Activated naive CD4-positive, alpha-beta T cell treated with anti-CD3 and anti-CD28 coated beads, Interleukin-2, amount 10 ng/mL, durations not matched to agents 7 days and 5 days (primary cell): ENCODE measurements at regions not wholly inside any gene's neighbourhood (a gene's known extent, or its start where the extent isn't known, plus 50 kb on each side); places are given as distances from the start of the nearest gene placed in this dataset.

ENCODE experiments used
- CTCF ChIA-PET: fragments of 350-600 bp; sonication (Branson Sonifier 250); formaldehyde crosslinking; loops from one replicate; lab custom pipeline; 2021; ENCODE audit warnings: antibody characterized with exemption; lab: Charles Lee
- DNase-seq: peaks from one replicate; pipeline ENCODE4 v3.0.0-alpha.2; 2020
- H3K27ac Mint-ChIP-seq: one replicate; pipeline ENCODE4 v1.8.0; 2021; ENCODE audit warnings: mild to moderate bottlenecking, moderate library complexity, mixed read lengths
- H3K27me3 Mint-ChIP-seq: one replicate; pipeline ENCODE4 v1.8.0; 2021; ENCODE audit warnings: mild to moderate bottlenecking, mixed read lengths
- H3K36me3 Mint-ChIP-seq: one replicate; pipeline ENCODE4 v1.8.0; 2021; ENCODE audit warnings: mixed read lengths
- H3K4me1 Mint-ChIP-seq: one replicate; pipeline ENCODE4 v1.8.0; 2021; ENCODE audit warnings: mixed read lengths
- H3K4me3 Mint-ChIP-seq: one replicate; pipeline ENCODE4 v1.8.0; 2021; ENCODE audit warnings: mild to moderate bottlenecking, moderate library complexity, mixed read lengths
- H3K9me3 Mint-ChIP-seq: one replicate; pipeline ENCODE4 v1.8.0; 2021; ENCODE audit warnings: mixed read lengths

DNA sequence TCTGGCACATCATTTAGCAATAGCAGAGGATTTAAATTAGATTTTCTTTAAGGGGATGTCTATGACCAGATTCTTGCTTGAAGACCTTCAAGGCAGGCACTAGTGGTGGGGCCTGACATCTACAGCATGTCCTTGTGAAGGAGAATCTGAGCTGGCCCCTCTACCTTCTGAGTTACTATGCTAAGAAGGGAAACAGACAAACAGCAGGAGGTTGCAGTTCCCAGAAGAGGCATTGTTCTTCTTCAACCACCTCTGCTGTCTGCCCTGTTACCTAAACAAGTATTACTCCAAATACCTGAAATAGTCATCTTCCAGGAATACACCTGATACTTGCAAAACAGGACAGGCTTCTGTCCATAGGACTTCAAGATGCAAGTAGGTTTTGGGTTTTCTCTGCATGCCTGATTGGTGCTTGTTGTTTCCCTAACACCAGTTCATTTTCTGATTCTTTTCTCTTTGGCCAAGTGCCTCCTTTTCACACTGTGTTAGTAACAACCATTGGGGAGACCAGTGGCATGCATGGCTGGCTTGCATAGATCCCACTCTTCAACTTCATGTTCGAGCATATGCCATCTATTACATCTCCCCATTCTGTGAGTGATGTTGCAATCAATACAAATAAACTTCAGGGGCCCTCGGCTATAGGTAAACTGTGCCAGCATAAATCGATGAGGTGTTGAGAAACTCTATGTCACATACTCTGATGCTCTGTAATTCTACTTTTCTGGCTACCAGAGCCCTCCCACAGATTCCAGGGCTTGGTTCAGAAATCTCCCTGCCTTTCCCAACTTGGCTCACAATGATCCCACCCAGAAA lies 93.0 kb upstream of the DUSP10 start:
- peaks cover 7% of the 10 kb centered on the region for H3K27me3 Mint-ChIP-seq
- CTCF ChIA-PET = interaction anchor here (1.2 kb wide), 1 partner anchor 68 kb away, joined by 3 read pairs; no protein-coding TSS in a partner anchor
- no peaks in the 10 kb centered on the region for H3K36me3 Mint-ChIP-seq
- peaks cover 64% of the 10 kb centered on the region for H3K4me1 Mint-ChIP-seq
- H3K9me3 Mint-ChIP-seq = peaks cover 2% of the 10 kb centered on the region
- H3K27ac Mint-ChIP-seq = no peak overlapping the region
- no peak for DNase-seq
- no peak overlapping the region for H3K4me3 Mint-ChIP-seq

DNA sequence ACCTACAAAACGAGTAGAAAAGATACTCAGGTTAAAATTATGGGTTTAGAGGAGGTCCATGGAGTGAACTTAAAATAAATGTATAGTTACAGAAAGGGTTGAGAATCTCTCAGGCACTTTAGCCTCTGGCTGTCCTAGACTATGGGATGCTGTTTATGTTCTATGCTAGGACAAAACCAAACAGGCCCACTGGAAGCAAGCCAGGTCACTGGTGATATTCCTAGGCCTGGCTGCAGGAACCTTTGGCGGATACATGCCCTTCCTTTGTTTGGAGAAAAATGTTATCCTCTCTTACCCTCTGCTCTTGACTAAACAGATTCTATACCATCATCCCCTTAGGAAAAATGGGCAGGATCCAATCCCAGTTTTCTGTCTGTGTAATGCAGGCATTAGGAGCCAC lies 90.7 kb upstream of the DUSP10 start:
- peaks cover 3% of the 10 kb centered on the region for H3K36me3 Mint-ChIP-seq
- CTCF ChIA-PET = no interaction called here
- H3K9me3 Mint-ChIP-seq = no peaks in the 10 kb centered on the region
- peaks cover 7% of the 10 kb centered on the region for H3K27me3 Mint-ChIP-seq
- no peak overlapping the region for H3K4me3 Mint-ChIP-seq
- DNase-seq = no peak
- no peak overlapping the region for H3K27ac Mint-ChIP-seq
- H3K4me1 Mint-ChIP-seq = peaks cover 66% of the 10 kb centered on the region

DNA sequence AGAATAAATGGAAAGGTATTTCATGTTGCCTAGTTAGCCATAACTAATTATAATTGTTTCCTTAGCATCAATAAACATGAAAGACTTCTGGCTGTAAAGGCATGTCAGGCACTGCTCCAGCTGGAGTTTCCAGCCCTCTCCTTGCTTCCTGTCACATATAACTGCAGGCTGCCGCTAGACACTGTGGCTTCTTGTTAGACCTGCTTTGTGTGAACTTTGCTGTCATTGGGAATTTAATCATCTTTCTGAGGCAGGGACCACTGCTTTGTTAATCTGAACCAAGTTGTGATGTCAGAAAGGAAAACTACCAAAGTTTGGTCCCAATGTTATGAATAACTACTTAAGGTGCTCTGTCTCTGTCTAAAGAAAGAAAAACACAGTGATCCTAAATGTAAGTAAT lies 90.3 kb upstream of the DUSP10 start:
- CTCF ChIA-PET = no interaction called here
- peaks cover 66% of the 10 kb centered on the region for H3K4me1 Mint-ChIP-seq

DNA sequence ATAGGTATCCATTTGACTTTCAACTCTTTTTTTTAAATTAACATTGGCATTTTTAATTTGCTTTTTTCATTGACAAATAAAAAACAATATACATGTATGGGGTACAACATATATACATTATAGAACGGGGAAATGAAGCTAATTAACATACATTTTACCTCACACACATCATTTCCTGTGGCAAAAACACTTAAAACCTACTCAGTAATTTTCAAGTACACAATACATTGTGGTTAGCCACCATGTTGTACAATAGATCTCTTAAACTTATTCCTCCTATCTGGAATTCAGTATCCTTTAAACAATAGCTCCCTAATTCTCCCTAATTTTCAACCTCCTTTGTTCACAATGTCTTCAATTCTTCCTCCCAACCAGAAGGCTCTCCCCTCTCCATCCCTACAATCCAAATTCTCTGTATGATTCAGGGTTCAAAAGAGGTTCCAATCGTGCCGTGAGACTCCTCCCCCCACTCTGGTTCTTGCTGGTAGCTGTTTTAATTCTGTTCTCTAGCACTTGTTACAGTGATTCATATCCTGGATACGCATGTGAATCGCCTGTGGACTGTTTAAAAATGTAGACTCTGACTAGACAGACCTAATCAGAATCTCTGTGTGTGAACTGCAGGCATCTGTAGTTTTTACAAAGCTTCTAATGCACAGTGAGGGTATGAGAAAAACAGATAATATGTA lies 87.6 kb upstream of the DUSP10 start:
- H3K4me1 Mint-ChIP-seq = peaks cover 71% of the 10 kb centered on the region

More for the DNA sequence above, 90.3 kb upstream of the DUSP10 start:
- no peaks in the 10 kb centered on the region for H3K9me3 Mint-ChIP-seq
- H3K4me3 Mint-ChIP-seq = no peak overlapping the region
- no peak overlapping the region for H3K27ac Mint-ChIP-seq
- no peak for DNase-seq
- H3K36me3 Mint-ChIP-seq = peaks cover 4% of the 10 kb centered on the region
- H3K27me3 Mint-ChIP-seq = peaks cover 7% of the 10 kb centered on the region

DNA sequence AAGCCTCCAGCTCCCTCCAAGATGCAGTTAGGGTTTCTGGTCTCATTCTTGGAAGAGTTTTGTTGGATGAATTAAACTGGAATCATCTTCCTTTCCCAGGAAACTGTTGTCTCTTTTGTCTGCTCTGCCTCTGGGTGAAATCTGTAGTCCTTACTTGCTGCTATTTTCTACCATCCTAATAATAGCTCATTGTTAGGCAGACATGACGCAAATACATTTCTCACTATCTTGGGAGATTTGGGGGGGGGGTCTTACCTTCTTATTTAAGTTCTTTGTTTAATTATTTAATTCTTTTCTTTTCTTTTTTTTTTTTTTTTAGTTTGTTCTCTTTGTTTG lies 85.4 kb upstream of the DUSP10 start:
- no peak overlapping the region for H3K4me3 Mint-ChIP-seq
- H3K4me1 Mint-ChIP-seq = peaks cover 64% of the 10 kb centered on the region
- DNase-seq = no peak
- CTCF ChIA-PET = interaction anchor here (0.9 to 1.5 kb wide), 2 partner anchors 11 to 43 kb away, joined by 3 to 4 read pairs; no protein-coding TSS in a partner anchor
- H3K27me3 Mint-ChIP-seq = peaks cover 3% of the 10 kb centered on the region
- peaks cover 11% of the 10 kb centered on the region for H3K36me3 Mint-ChIP-seq
- H3K9me3 Mint-ChIP-seq = peaks cover 9% of the 10 kb centered on the region
- peak overlapping the region; percentile 69 for H3K27ac Mint-ChIP-seq

More for the DNA sequence above, 87.6 kb upstream of the DUSP10 start:
- H3K36me3 Mint-ChIP-seq = peaks cover 11% of the 10 kb centered on the region
- DNase-seq = peak; percentile 63
- CTCF ChIA-PET = interaction anchor here (1.0 to 1.3 kb wide), 6 partner anchors 9 to 87 kb away, joined by 3 to 4 read pairs (median 3); partner anchors contain the start of gene DUSP10
- no peaks in the 10 kb centered on the region for H3K27me3 Mint-ChIP-seq
- H3K9me3 Mint-ChIP-seq = peaks cover 9% of the 10 kb centered on the region
- H3K4me3 Mint-ChIP-seq = peak overlapping the region; percentile 7
- peak overlapping the region; percentile 92 for H3K27ac Mint-ChIP-seq

DNA sequence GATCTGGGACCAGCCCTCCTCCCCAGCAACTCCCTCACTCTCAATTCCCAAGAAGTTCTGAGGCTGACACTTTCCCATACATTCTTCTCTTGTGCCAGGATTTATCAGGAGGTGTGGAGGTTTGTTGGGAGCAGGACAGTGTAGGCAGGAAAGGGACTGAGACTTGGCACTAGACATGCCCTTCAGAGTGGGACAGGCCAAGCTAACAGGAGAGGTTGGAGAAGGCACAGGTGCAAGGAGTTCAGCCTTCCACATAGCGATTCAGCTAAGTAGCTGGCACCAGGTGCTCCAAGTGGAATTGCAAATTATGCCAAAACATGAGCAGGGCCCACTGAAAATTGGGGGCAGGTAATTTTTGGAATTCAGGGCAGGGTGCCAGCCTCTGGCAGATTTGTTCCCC lies 83.0 kb upstream of the DUSP10 start:
- no peak for DNase-seq
- CTCF ChIA-PET = interaction anchor here (1.0 kb wide), 1 partner anchor 85 kb away, joined by 3 read pairs; no protein-coding TSS in a partner anchor
- peaks cover 9% of the 10 kb centered on the region for H3K9me3 Mint-ChIP-seq
- H3K27ac Mint-ChIP-seq = no peak overlapping the region
- H3K36me3 Mint-ChIP-seq = peaks cover 11% of the 10 kb centered on the region
- peaks cover 3% of the 10 kb centered on the region for H3K27me3 Mint-ChIP-seq
- H3K4me1 Mint-ChIP-seq = peaks cover 53% of the 10 kb centered on the region
- no peak overlapping the region for H3K4me3 Mint-ChIP-seq

DNA sequence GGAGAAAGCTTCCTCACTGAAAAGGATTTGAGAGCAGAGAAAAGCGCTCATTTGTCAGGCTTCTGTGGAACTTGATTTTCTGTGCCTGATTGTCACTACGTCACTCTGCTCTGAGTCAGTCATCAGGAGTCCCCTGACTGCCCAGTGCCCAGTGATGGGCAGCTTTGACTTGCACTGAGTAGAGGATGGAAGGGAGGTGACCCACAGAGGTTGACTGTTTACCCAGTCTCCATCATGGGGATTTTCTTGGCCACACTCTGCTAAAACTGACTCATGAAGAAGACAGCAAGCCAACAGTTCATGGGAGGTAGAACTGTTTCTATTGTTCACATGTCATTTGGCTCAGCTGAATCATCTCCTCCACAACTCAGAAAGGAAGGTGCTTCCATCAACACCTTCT lies 82.1 kb upstream of the DUSP10 start:
- no peak overlapping the region for H3K4me3 Mint-ChIP-seq
- CTCF ChIA-PET = no interaction called here
- peaks cover 3% of the 10 kb centered on the region for H3K27me3 Mint-ChIP-seq
- DNase-seq = no peak
- peaks cover 44% of the 10 kb centered on the region for H3K4me1 Mint-ChIP-seq
- peaks cover 9% of the 10 kb centered on the region for H3K9me3 Mint-ChIP-seq
- peaks cover 9% of the 10 kb centered on the region for H3K36me3 Mint-ChIP-seq
- H3K27ac Mint-ChIP-seq = no peak overlapping the region

DNA sequence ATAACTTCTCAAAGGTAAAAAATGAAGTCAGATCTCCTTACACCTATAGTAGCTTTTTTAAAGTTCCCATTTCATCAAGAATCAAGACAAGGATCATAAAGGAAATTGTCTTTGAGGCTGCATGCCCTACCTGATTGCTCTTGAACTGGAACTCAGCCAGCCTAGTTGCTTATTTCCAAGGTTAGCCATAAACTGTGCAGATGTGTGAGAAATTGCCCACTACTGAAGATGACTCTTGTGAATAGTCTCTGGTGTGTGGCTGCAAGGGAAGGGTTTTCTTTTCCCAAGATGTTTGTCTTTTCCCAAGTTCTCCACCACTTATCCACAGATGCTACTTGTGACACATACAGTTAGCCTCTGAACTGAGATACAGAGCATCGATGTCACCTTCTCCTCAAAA lies 81.7 kb upstream of the DUSP10 start:
- H3K36me3 Mint-ChIP-seq = peaks cover 9% of the 10 kb centered on the region
- peaks cover 39% of the 10 kb centered on the region for H3K4me1 Mint-ChIP-seq
- H3K4me3 Mint-ChIP-seq = no peak overlapping the region
- CTCF ChIA-PET = no interaction called here
- no peak overlapping the region for H3K27ac Mint-ChIP-seq
- peaks cover 3% of the 10 kb centered on the region for H3K27me3 Mint-ChIP-seq
- peaks cover 9% of the 10 kb centered on the region for H3K9me3 Mint-ChIP-seq
- no peak for DNase-seq

DNA sequence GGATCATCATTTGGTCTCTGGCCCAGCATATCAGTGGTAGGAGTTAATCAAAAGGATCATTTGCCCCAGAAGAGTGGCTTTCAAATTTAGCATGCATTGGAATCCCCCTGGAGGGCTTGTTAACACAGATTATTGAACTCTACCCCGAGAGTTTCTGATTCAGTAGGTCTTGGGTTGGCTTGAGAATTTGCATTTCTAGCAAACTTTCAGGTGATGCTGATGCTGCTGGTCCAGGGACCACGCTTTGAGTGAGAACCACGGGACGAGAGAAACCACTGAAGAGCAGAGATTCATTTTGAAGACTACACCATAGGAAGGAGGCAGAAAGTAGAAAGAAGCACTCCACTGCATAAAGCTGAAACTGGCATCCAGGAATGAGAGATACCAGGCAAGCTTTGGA lies 81.3 kb upstream of the DUSP10 start:
- Mint-ChIP-seq H3K27ac (no peak overlapping the region), H3K4me1 (peaks cover 35% of the 10 kb centered on the region), H3K27me3 (peaks cover 3% of the 10 kb centered on the region), H3K9me3 (peaks cover 9% of the 10 kb centered on the region), H3K4me3 (no peak overlapping the region), H3K36me3 (peaks cover 9% of the 10 kb centered on the region)
- CTCF ChIA-PET = no interaction called here
- no peak for DNase-seq

DNA sequence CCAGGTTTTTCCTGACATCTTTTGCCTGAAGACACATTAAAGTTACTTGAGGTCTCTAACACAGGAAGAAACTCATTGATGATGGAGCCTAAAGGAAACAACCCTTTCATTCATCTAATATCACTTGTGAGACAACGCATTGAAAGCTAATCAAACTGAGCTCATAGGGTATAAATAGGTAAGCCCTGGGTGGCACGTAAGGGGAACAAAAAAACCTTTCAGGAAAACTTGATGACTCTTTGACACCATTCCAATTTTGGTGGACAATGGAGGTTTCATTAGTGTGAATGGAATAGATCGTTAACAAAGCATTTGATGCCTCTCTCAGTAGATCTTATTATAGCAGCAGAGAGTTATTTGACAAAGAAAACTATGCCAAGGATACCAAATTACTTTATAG lies 80.7 kb upstream of the DUSP10 start:
- Mint-ChIP-seq H3K36me3 (peaks cover 9% of the 10 kb centered on the region), H3K9me3 (peaks cover 9% of the 10 kb centered on the region), H3K4me3 (no peak overlapping the region), H3K27ac (no peak overlapping the region), H3K4me1 (peaks cover 30% of the 10 kb centered on the region), H3K27me3 (peaks cover 3% of the 10 kb centered on the region)
- DNase-seq = no peak
- CTCF ChIA-PET = no interaction called here

DNA sequence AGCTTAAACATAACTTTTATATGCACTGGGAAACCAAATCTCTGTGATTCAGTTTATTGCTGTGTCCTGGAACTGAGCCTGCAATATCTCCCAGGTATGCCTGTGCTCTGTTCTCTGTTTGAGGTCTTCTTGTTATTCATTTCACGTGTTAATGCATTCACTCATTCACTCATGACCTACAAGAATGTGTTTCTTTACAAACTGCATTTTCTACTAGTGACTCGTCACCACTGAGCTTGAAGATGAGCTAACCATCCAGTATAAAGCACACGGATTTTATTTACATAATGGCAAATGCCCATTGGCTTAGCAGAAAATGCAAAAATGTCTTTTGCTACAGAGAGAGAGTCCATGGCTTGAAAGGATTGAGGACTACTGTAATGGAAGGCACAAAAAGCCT lies 75.0 kb upstream of the DUSP10 start:
- DNase-seq = no peak
- H3K27ac Mint-ChIP-seq = no peak overlapping the region
- no peaks in the 10 kb centered on the region for H3K9me3 Mint-ChIP-seq
- H3K36me3 Mint-ChIP-seq = peaks cover 1% of the 10 kb centered on the region
- no peaks in the 10 kb centered on the region for H3K4me1 Mint-ChIP-seq
- CTCF ChIA-PET = no interaction called here
- no peak overlapping the region for H3K4me3 Mint-ChIP-seq
- H3K27me3 Mint-ChIP-seq = peaks cover 4% of the 10 kb centered on the region

DNA sequence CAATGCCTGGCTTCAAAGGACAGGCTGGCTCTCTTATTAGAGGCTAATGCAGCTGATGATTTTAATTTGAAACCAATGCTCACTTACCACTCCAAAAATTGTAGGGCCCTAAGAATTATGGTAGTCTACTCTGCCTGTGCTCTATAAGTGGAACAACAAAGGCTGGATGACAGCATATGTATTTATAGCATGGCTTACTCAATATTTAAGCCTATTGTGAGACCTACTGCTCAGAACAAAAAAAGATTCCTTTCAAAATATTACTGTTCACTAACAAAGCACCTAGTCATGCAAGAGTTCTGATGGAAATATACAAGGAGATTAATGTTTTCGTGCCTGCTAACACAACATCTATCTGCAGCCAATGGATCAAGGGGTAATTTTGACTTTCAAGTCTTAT lies 73.8 kb upstream of the DUSP10 start:
- peaks cover 9% of the 10 kb centered on the region for H3K4me1 Mint-ChIP-seq
- peaks cover 1% of the 10 kb centered on the region for H3K36me3 Mint-ChIP-seq
- CTCF ChIA-PET = interaction anchor here (1.0 kb wide), 1 partner anchor 21 kb away, joined by 3 read pairs; no protein-coding TSS in a partner anchor
- peaks cover 4% of the 10 kb centered on the region for H3K27me3 Mint-ChIP-seq
- no peak overlapping the region for H3K27ac Mint-ChIP-seq
- H3K4me3 Mint-ChIP-seq = no peak overlapping the region
- H3K9me3 Mint-ChIP-seq = no peaks in the 10 kb centered on the region
- DNase-seq = no peak

DNA sequence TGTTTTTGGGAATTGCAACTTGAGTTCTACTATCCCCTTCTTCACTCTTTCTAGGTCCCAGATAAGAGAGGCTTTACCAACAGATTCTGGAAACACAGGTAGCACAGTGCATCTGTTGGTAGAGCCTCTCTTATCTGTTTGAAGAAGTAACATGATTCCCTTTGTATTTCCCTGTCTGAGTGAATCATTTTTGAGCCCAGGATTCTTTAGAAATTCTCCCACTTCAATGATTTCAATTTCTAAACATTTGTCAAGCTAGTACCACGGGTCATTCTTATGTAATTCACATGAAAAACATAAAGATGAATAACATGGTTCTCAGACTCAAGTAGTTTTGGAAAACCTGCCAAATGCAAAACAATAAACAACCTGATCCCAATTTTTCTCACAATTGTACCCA lies 72.0 kb upstream of the DUSP10 start:
- H3K4me3 Mint-ChIP-seq = no peak overlapping the region
- H3K9me3 Mint-ChIP-seq = no peaks in the 10 kb centered on the region
- peaks cover 26% of the 10 kb centered on the region for H3K4me1 Mint-ChIP-seq
- CTCF ChIA-PET = interaction anchor here (1.4 kb wide), 1 partner anchor 73 kb away, joined by 4 read pairs; no protein-coding TSS in a partner anchor
- peaks cover 4% of the 10 kb centered on the region for H3K27me3 Mint-ChIP-seq
- no peak overlapping the region for H3K27ac Mint-ChIP-seq
- DNase-seq = no peak
- H3K36me3 Mint-ChIP-seq = peaks cover 8% of the 10 kb centered on the region

DNA sequence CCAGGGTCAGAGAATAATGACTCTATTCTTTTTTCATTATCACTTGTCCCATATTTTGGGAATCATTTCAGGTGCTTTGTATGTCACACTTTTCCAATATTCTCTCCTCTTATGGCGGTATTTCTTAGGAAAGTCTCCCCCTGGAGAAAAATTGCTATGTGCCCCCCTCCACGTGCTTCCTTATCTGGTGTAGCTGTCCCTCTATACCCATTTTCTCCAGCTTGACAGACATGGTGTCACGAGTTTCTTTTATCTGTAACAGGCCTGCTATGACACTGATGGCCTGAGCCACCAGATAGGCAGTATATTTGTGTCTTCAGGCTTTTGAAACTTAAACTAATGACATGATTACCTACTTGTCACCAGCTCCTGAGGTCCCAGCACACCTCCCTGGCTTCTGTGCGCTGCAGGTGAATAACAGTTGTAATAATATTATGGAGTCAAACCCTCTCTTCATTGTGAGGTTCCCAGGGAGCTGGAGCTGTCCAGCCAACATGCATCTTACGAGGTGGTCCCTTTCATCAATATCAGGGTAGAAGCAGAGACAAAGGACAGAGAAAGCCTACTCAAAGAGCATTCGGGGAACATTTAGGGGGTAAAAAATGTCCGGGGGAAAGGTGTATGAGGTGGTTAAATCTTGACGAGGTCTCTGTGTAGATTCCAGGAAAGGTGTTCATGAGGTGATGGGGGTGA lies 71.2 kb upstream of the DUSP10 start:
- DNase-seq = no peak
- Mint-ChIP-seq H3K36me3 (peaks cover 10% of the 10 kb centered on the region), H3K4me3 (no peak overlapping the region), H3K27me3 (peaks cover 4% of the 10 kb centered on the region), H3K27ac (no peak overlapping the region), H3K4me1 (peaks cover 29% of the 10 kb centered on the region), H3K9me3 (no peaks in the 10 kb centered on the region)
- CTCF ChIA-PET = no interaction called here
